Stomach smooth muscle (tissue), 2 donors: ENCODE measurements at regions not wholly inside any gene's neighbourhood (a gene's known extent, or its start where the extent isn't known, plus 50 kb on each side); places are given as distances from the start of the nearest gene placed in this dataset.

Experiments
- H3K27ac ChIP-seq: one replicate; pipeline ENCODE4 v1.7.0; 2013; ENCODE audit warnings: mild to moderate bottlenecking, low read length, inconsistent platforms
- H3K27me3 ChIP-seq, 2 donors: one replicate each; pipeline ENCODE4 v1.7.0; 2013; ENCODE audit warnings: low read length in 2 of 2; ENCODE audit not compliant: insufficient read depth in 2 of 2, control insufficient read depth in 1 of 2
- H3K36me3 ChIP-seq, 2 donors: one replicate each; pipeline ENCODE4 v1.7.0; 2013; ENCODE audit warnings: low read length in 2 of 2; ENCODE audit not compliant: control insufficient read depth in 2 of 2, insufficient read depth in 2 of 2
- H3K4me1 ChIP-seq: one replicate; pipeline ENCODE4 v1.7.0; 2013; ENCODE audit warnings: low read length; ENCODE audit not compliant: control insufficient read depth, insufficient read depth
- H3K4me3 ChIP-seq, 2 donors: one replicate each; pipeline ENCODE4 v1.7.0; 2013; ENCODE audit warnings: low read length in 2 of 2
- H3K9ac ChIP-seq, 2 donors: one replicate each; pipeline ENCODE4 v1.7.0; 2013; ENCODE audit warnings: low read length in 2 of 2, mild to moderate bottlenecking in 1 of 2
- H3K9me3 ChIP-seq, 2 donors: one replicate each; pipeline ENCODE4 v1.7.0; 2013; ENCODE audit warnings: low read length in 2 of 2; ENCODE audit not compliant: control insufficient read depth in 2 of 2
- donor health status: healthy.
- donor health status: Pancreatic carcinoma.

- no peak overlapping the region for H3K27ac ChIP-seq
- no peaks in the 10 kb centered on the region for H3K27me3 ChIP-seq
- H3K4me1 ChIP-seq: no peaks in the 10 kb centered on the region
- no peaks in the 10 kb centered on the region for H3K36me3 ChIP-seq
- no peaks in the 10 kb centered on the region for H3K9me3 ChIP-seq
- no peak overlapping the region for H3K4me3 ChIP-seq
- no peak overlapping the region for H3K9ac ChIP-seq
Measured at GRCh38 chr18:2310886-2311285, 260.4 kb downstream of the METTL4 start.

- no peaks in the 10 kb centered on the region for H3K4me1 ChIP-seq
- H3K27ac ChIP-seq: no peak overlapping the region
- H3K9ac ChIP-seq: no peak overlapping the region
- H3K4me3 ChIP-seq: no peak overlapping the region
- H3K36me3 ChIP-seq: no peaks in the 10 kb centered on the region
- no peaks in the 10 kb centered on the region for H3K27me3 ChIP-seq
- H3K9me3 ChIP-seq: no peaks in the 10 kb centered on the region
Measured at GRCh38 chr18:2312440-2312839, 258.9 kb downstream of the METTL4 start.

- no peaks in the 10 kb centered on the region for H3K4me1 ChIP-seq
- no peak overlapping the region for H3K9ac ChIP-seq
- H3K27me3 ChIP-seq: no peaks in the 10 kb centered on the region
- no peak overlapping the region for H3K4me3 ChIP-seq
- H3K36me3 ChIP-seq: no peaks in the 10 kb centered on the region
- H3K9me3 ChIP-seq: no peaks in the 10 kb centered on the region
- no peak overlapping the region for H3K27ac ChIP-seq
Measured at GRCh38 chr18:2313332-2313731, 258.0 kb downstream of the METTL4 start.

GRCh38 chr18:2316082-2316750 is 255.1 kb downstream of the METTL4 start:
- Histone ChIP-seq H3K4me1 (no peaks in the 10 kb centered on the region), H3K27ac (no peak overlapping the region), H3K27me3 (no peaks in the 10 kb centered on the region), H3K4me3 (no peak overlapping the region), H3K9ac (no peak overlapping the region), H3K9me3 (peaks cover 0 to 6% of the 10 kb centered on the region in 2 donors), H3K36me3 (no peaks in the 10 kb centered on the region)

- Histone ChIP-seq H3K27me3 (no peaks in the 10 kb centered on the region), H3K9ac (no peak overlapping the region)
Measured at GRCh38 chr18:2316751-2317696, 254.3 kb downstream of the METTL4 start.

GRCh38 chr18:2324459-2324858 is 246.8 kb downstream of the METTL4 start:
- no peak overlapping the region for H3K27ac ChIP-seq
- H3K27me3 ChIP-seq: no peaks in the 10 kb centered on the region

More at GRCh38 chr18:2316751-2317696, 254.3 kb downstream of the METTL4 start:
- Histone ChIP-seq H3K9me3 (peaks cover 0 to 6% of the 10 kb centered on the region in 2 donors), H3K27ac (no peak overlapping the region), H3K36me3 (no peaks in the 10 kb centered on the region), H3K4me1 (no peaks in the 10 kb centered on the region), H3K4me3 (no peak overlapping the region)

GRCh38 chr18:2325308-2325849 is 245.9 kb downstream of the METTL4 start:
- no peak overlapping the region for H3K4me3 ChIP-seq
- no peaks in the 10 kb centered on the region for H3K36me3 ChIP-seq
- H3K27ac ChIP-seq: no peak overlapping the region
- no peaks in the 10 kb centered on the region for H3K4me1 ChIP-seq
- H3K9me3 ChIP-seq: no peaks in the 10 kb centered on the region
- H3K9ac ChIP-seq: no peak overlapping the region
- no peaks in the 10 kb centered on the region for H3K27me3 ChIP-seq

More at GRCh38 chr18:2324459-2324858, 246.8 kb downstream of the METTL4 start:
- no peaks in the 10 kb centered on the region for H3K4me1 ChIP-seq
- H3K9me3 ChIP-seq: peaks cover 0 to 3% of the 10 kb centered on the region in 2 donors
- H3K36me3 ChIP-seq: no peaks in the 10 kb centered on the region
- no peak overlapping the region for H3K4me3 ChIP-seq
- no peak overlapping the region for H3K9ac ChIP-seq

- no peak overlapping the region for H3K9ac ChIP-seq
- no peaks in the 10 kb centered on the region for H3K36me3 ChIP-seq
- H3K4me1 ChIP-seq: no peaks in the 10 kb centered on the region
- H3K4me3 ChIP-seq: no peak overlapping the region
- H3K9me3 ChIP-seq: no peaks in the 10 kb centered on the region
- H3K27me3 ChIP-seq: no peaks in the 10 kb centered on the region
- H3K27ac ChIP-seq: no peak overlapping the region
Measured at GRCh38 chr18:2325933-2326332, 245.4 kb downstream of the METTL4 start.

- Histone ChIP-seq H3K27ac (no peak overlapping the region), H3K36me3 (no peaks in the 10 kb centered on the region), H3K9me3 (no peaks in the 10 kb centered on the region), H3K27me3 (no peaks in the 10 kb centered on the region), H3K4me1 (no peaks in the 10 kb centered on the region), H3K4me3 (no peak overlapping the region), H3K9ac (no peak overlapping the region)
Measured at GRCh38 chr18:2326999-2327398, 244.3 kb downstream of the METTL4 start.

- H3K36me3 ChIP-seq: no peaks in the 10 kb centered on the region
- H3K27me3 ChIP-seq: no peaks in the 10 kb centered on the region
- H3K9me3 ChIP-seq: no peaks in the 10 kb centered on the region
- no peak overlapping the region for H3K9ac ChIP-seq
- H3K4me3 ChIP-seq: no peak overlapping the region
- H3K27ac ChIP-seq: no peak overlapping the region
- H3K4me1 ChIP-seq: no peaks in the 10 kb centered on the region
Measured at GRCh38 chr18:2330764-2331163, 240.5 kb downstream of the METTL4 start.
